Psoas muscle (tissue), 7 donors: ENCODE measurements at regions not wholly inside any gene's neighbourhood (a gene's known extent, or its start where the extent isn't known, plus 50 kb on each side); places are given as distances from the start of the nearest gene placed in this dataset.

ENCODE experiments used
- ATAC-seq, 4 donors: fragments of 200-7000 bp; cut with Tn5 transposase; one replicate each; pipeline ENCODE4 v1.9.1; 2020; ENCODE audit warnings: moderate library complexity in 3 of 4, mild to moderate bottlenecking in 2 of 4
- DNase-seq, 2 donors: peaks; one replicate each; pipeline ENCODE4 v3.0.0-alpha.2; 2020
- H3K27ac ChIP-seq: fragments of 200-600 bp; one replicate; pipeline ENCODE4 v1.8.0; 2022
- H3K27me3 ChIP-seq, 3 donors: fragments of 200-600 bp in 1 of 3; one replicate each; pipeline versions ENCODE4 v1.6.1 to v1.8.0; 2013 to 2022; ENCODE audit warnings: low read length in 2 of 3, mild to moderate bottlenecking in 2 of 3, moderate library complexity in 1 of 3; ENCODE audit not compliant: insufficient read depth in 3 of 3
- H3K36me3 ChIP-seq, 2 donors: fragments of 200-600 bp in 1 of 2; one replicate each; pipeline versions ENCODE4 v1.6.1 to v1.8.0; 2013 to 2022; ENCODE audit warnings: low read depth in 1 of 2, mild to moderate bottlenecking in 1 of 2, moderate library complexity in 1 of 2; ENCODE audit not compliant: insufficient read depth in 1 of 2
- H3K4me1 ChIP-seq: fragments of 200-600 bp; one replicate; pipeline ENCODE4 v1.8.0; 2022
- H3K4me3 ChIP-seq: fragments of 200-600 bp; one replicate; pipeline ENCODE4 v1.8.0; 2022; ENCODE audit warnings: mild to moderate bottlenecking
- H3K9me3 ChIP-seq: fragments of 200-600 bp; one replicate; pipeline ENCODE4 v1.8.0; 2022
- CTCF ChIP-seq: fragments of 200-600 bp; IDR thresholded peaks from one replicate; pipeline ENCODE4 v1.8.0; 2022; ENCODE audit warnings: antibody characterized with exemption
- WGBS, 3 donors: extraction: QIAGEN DNeasy Blood & Tissue Kit; methylation state at CpG; one replicate each; pipeline versions ENCODE4 v1.1.6 to v1.1.7; 2013; 5-methylcytosine and 5-hydroxymethylcytosine counted together
- intact Hi-C, 2 donors: fragments of 100-400 bp; cut with DNase I; formaldehyde crosslinking; loops; one replicate each; pipeline versions ENCODE4 v1.11.0 to v1.14.2; 2022
- donor health status: healthy with polysubstance abuse.
- donor health status: DM: no; HTN: no; CAD: no; lungs with moderate emphysema.
- donor health status: Bipolar disorder and iron deficiency.
- donor health status: healthy.
- donor health status: DM: yes; HTN: yes; CAD: no.
- donor health status: DM: no; HTN: no; CAD: no.
- donor health status: DM: yes; HTN: yes; CAD: no.

GRCh38 chr10:112871021-112871420, 79.0 kb upstream of the TCF7L2 start:
- Histone ChIP-seq H3K4me3 (no peak overlapping the region), H3K27me3 (no peaks in the 10 kb centered on the region), H3K4me1 (no peaks in the 10 kb centered on the region), H3K36me3 (no peaks in the 10 kb centered on the region), H3K9me3 (peaks cover 4% of the 10 kb centered on the region), H3K27ac (no peak overlapping the region)
- ATAC-seq (no peak), DNase-seq (no peak)
- WGBS, 3 donors, result 78 to 92% (median 88%) methylated on average over 1 of the region's 1 CpG
- TF ChIP-seq CTCF, result no peak
- intact Hi-C loops, result no loop called here

- ATAC-seq (no peak), DNase-seq (no peak)
- H3K36me3 ChIP-seq, result no peaks in the 10 kb centered on the region
- H3K27me3 ChIP-seq, result no peaks in the 10 kb centered on the region
- 90 to 100% (median 95%) methylated on average over 1 of the region's 1 CpG for WGBS, 3 donors
- no peaks in the 10 kb centered on the region for H3K4me1 ChIP-seq
- H3K9me3 ChIP-seq, result peaks cover 4% of the 10 kb centered on the region
- H3K27ac ChIP-seq, result no peak overlapping the region
- intact Hi-C loops, result no loop called here
- peak; percentile 9 for TF ChIP-seq CTCF
- no peak overlapping the region for H3K4me3 ChIP-seq
Measured at GRCh38 chr10:112872728-112873127, 77.3 kb upstream of the TCF7L2 start.

- peaks cover 4% of the 10 kb centered on the region for H3K9me3 ChIP-seq
- H3K27ac ChIP-seq, result no peak overlapping the region
- no peak for TF ChIP-seq CTCF
- H3K4me3 ChIP-seq, result no peak overlapping the region
- intact Hi-C loops, result no loop called here
- ATAC-seq (no peak), DNase-seq (no peak)
- no peaks in the 10 kb centered on the region for H3K36me3 ChIP-seq
- H3K27me3 ChIP-seq, result no peaks in the 10 kb centered on the region
- WGBS, 3 donors, result 87 to 90% (median 89%) methylated on average over 1 of the region's 1 CpG
- no peaks in the 10 kb centered on the region for H3K4me1 ChIP-seq
Measured at GRCh38 chr10:112873541-112873940, 76.5 kb upstream of the TCF7L2 start.

GRCh38 chr10:112874982-112875381, 75.1 kb upstream of the TCF7L2 start:
- no peaks in the 10 kb centered on the region for H3K4me1 ChIP-seq
- H3K9me3 ChIP-seq, result peaks cover 4% of the 10 kb centered on the region
- WGBS, 3 donors, result 87 to 90% (median 89%) methylated on average over 4 of the region's 4 CpGs
- no peak for TF ChIP-seq CTCF
- no peak overlapping the region for H3K4me3 ChIP-seq
- H3K36me3 ChIP-seq, result no peaks in the 10 kb centered on the region
- H3K27me3 ChIP-seq, result no peaks in the 10 kb centered on the region
- intact Hi-C loops, result no loop called here
- ATAC-seq, result no peak
- no peak for DNase-seq
- no peak overlapping the region for H3K27ac ChIP-seq

- Histone ChIP-seq H3K4me1 (no peaks in the 10 kb centered on the region), H3K36me3 (no peaks in the 10 kb centered on the region), H3K27me3 (no peaks in the 10 kb centered on the region), H3K4me3 (no peak overlapping the region), H3K9me3 (peaks cover 4% of the 10 kb centered on the region), H3K27ac (no peak overlapping the region)
- WGBS, 3 donors, result 62 to 68% (median 63%) methylated on average over 5 of the region's 5 CpGs
- no peak for DNase-seq
- ATAC-seq, result no peak
- intact Hi-C loops, result no loop called here
- TF ChIP-seq CTCF, result no peak
Measured at GRCh38 chr10:112875476-112876267, 74.4 kb upstream of the TCF7L2 start.
